HG03521 (cell line): ENCODE measurements at regions not wholly inside any gene's neighbourhood (a gene's known extent, or its start where the extent isn't known, plus 50 kb on each side); places are given as distances from the start of the nearest gene placed in this dataset.

Source experiments
- ATAC-seq: cut with Tn5 transposase; IDR thresholded peaks from one replicate; pipeline ENCODE4 v1.9.1; 2021; ENCODE audit warnings: mild to moderate bottlenecking, moderate library complexity; ENCODE audit not compliant: unreplicated experiment

DNA sequence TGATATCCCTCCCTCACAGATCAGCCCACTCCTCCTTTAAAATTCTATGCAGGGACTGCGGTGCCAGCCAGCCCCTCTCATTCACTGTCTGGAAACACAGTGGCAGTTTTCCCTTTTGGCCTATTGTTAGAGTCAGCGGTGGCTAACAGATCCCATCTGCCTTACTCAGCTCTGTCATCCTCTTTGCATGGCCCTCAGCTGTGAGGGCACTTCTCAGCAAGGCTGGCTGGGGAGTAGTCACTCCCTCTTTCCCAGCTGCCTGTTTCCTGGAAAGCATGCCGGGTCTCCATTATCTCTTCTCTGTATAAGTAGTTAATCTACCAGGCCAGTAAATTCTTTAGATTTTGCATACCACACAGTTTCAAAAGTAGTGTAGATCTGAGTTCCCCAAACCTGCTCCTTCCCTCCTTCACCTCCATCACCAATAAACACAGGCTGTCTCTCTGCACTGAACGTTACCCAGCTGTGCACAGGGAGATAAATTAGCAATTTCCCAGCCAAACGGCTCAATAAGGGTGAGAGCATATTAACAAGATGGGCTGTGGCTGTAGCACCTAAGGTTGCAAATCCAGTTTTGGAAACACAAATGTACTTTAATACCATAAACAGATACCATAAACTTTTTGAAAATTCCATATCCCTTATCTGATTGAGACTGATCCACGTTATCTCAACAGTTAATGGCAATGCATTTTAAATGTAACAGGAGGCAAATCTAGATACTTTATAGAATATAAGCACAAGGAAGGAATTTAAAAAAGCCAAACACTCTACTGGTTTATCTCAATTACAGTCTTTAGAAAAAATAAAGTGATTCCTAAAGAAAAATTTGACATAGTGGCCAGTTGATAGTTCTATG lies 229.3 kb downstream of the ANKRD50 start:
- ATAC-seq: no peak

DNA sequence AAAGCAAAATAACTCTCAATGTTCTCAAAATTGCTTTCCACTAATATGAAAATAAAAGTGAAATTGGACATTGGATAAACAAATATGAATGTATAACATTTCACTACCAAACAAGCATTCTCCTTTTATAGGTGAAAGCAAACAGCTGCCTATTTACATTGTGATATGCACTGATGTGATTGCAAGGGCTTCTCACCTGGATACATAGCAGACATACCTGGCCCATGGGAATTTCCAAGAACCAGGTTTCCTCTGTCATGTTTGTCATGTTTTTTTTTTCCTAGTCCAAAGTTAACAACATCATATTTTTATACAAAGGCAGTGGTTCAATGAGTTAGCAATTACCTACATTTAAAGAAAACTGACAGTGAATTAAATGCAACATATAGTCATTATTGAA lies 228.5 kb downstream of the ANKRD50 start:
- ATAC-seq: no peak

DNA sequence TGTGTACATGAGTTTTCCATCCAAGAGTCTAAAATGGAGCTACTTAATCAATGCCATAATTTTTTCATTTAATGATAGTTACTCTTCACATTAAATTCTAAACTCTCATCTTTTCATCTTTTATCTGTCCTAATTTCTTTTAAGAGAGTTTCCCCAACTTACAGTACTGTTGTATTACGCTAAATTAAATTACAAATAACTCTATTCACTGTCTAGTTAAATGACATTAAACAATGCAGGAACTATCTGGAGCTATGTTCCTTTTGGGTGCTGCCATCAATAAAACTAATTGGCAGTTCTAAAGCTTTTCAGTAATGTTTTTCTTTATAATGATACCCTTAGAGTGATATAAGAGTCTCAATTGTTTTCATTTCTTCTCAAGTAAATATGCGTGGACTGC lies 227.6 kb downstream of the ANKRD50 start:
- ATAC-seq: no peak

GRCh38 chr4:124486423-124486822 lies 226.1 kb downstream of the ANKRD50 start:
- ATAC-seq: no peak

- no peak for ATAC-seq
Measured at GRCh38 chr4:124487651-124488050, 224.9 kb downstream of the ANKRD50 start.

- no peak for ATAC-seq
Measured at GRCh38 chr4:124491361-124492145, 221.0 kb downstream of the ANKRD50 start.

- no peak for ATAC-seq
Measured at GRCh38 chr4:124499261-124499660, 213.3 kb downstream of the ANKRD50 start.

DNA sequence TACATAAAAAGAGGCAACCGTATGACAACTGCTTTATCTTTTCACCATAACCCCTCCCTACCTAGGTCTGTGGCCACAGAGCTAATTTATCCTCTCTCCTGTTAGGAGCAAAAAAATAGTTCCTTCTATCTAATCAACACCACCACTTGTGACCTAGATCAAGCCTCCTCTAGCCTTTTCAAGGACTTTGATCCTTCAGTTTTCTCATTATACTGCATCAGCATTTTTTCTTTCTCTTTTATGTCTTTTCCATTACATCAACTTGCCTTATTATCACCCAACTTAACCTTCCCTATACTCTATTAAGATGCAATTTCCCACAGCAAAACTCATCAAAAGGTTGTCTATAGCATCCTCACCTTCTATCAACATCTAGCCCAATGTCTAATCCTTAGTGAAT lies 211.0 kb downstream of the ANKRD50 start:
- no peak for ATAC-seq

- no peak for ATAC-seq
Measured at GRCh38 chr4:124504431-124504830, 208.1 kb downstream of the ANKRD50 start.

- no peak for ATAC-seq
Measured at GRCh38 chr4:124505211-124505610, 207.3 kb downstream of the ANKRD50 start.

- no peak for ATAC-seq
Measured at GRCh38 chr4:124509151-124509550, 203.4 kb downstream of the ANKRD50 start.

GRCh38 chr4:124514588-124514987 lies 197.9 kb downstream of the ANKRD50 start:
- ATAC-seq: no peak

DNA sequence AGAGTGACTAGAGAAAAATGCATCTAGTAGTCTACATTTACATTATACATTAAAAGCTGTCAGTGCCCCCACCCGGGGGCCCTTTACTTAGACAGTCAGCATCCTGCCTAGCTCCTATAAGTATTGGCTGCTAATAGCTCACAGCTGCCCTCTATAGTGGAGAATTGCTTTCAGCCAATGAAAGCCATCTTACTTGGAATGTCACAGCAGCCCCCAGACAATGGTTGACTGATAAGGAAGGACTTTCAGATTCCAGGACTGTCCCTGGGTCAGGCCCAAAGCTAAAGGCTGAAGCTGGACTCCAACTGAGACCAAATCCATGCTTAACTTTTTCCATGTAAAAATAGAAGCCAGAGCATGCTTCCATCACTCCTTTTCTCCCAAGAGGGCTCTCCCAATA lies 196.9 kb downstream of the ANKRD50 start:
- no peak for ATAC-seq

- ATAC-seq: no peak
Measured at GRCh38 chr4:124519196-124519595, 193.3 kb downstream of the ANKRD50 start.

DNA sequence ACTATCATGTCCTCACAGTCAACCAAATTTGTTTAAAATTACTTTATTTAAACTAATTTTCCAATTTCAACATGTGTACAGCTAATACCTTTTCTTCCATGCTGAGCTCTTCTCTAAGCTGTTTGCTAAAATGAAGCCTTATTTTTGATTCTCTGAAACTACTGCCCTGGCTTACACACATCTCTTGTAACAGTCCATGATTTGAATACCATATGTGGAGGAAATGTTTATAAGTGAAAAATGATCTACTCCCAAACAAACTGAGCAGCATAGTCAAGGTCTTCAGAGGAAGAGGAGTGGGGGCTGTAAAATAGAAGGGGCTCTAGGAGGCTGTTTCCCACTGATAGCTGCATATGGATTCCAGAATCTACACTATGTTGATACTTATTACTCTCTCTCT lies 188.7 kb downstream of the ANKRD50 start:
- no peak for ATAC-seq

DNA sequence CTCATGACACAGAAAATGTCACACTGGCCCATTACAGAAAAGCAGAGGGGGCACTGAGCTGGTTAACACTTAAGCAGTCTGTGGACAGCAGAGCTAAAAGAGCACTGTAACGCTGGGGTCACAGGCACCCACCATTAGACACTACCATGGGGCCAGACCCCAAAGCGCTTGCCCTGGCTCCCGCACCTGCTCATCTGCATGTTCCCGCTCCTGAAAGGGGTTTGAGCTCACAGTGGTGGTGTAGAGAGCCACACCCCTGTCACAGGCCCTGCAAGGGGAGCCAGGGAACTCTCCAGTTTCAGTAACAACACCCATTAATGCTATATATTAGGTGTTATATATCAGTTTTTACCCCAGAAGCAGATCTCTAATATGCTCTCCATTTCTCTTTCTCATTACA lies 187.0 kb downstream of the ANKRD50 start:
- no peak for ATAC-seq

GRCh38 chr4:124526331-124526730 lies 186.2 kb downstream of the ANKRD50 start:
- ATAC-seq: no peak

DNA sequence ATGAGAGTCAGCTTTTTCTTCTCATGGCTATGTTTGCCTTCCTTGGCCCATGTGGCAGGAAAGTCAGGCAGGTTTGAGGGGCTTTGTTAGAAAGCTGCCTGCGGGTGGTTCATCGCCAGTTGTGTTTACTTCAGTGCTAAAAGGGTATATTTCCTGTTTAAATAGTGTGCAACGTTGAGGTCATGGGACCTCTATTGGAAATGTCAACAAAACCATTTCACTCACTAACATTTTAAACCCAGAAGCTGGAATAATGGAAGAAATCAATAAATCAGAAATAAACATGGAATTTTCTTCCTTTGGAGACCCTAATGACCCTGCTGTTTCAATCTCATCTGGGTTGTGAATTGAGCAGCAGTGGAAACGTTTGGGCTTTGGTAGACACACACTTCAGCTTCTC lies 185.8 kb downstream of the ANKRD50 start:
- no peak for ATAC-seq

- no peak for ATAC-seq
Measured at GRCh38 chr4:124527364-124527763, 185.2 kb downstream of the ANKRD50 start.

GRCh38 chr4:124529131-124529530 lies 183.4 kb downstream of the ANKRD50 start:
- ATAC-seq: no peak

DNA sequence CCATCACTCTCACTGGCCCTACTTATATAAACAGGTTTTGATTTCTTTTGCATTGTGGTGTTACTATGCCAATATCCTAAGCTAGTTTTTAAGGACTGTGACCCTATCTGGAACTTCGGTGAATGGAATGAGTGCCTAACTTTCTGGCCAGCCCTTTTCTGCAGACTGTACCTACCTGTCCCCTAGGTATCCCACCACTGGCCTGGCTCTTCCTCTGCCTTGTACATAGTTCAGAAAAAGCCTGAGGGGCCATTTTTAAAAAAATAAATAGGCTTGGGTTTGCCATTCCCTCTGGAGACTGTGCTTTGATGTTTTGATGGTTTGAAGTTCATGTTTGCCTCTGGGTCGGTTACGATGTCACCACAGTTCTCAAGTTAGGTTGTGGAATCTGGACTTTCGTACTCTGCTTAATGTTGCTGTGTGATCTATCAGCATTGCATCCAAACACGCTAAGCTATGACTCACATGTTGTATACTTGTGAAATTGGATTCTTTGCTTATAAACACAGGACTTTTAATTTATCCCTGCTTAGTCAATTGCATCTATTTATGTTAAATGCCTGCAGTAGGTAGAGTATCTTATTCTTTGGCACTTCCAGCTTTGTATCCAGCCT lies 182.0 kb downstream of the ANKRD50 start:
- ATAC-seq: no peak

DNA sequence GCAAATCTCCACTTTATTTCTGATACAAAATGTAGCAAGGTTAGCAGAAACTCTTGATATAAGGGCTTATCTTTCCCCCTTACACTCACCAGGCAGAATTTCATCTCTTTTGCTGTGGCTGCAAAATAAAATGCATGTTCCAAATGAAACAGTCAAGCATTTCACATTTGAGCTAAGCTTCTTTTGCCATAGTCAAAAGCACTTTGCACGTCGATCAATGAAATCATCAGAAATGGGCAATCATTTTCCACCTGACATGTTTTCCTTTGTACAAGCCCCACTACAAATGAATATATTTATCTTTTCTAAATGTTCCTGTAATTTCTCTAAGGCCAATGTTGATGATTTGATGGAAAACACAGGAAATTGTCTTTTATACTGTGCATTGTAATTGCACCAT lies 178.4 kb downstream of the ANKRD50 start:
- ATAC-seq: no peak
